ENCODE measurements at regions not wholly inside any gene's neighbourhood (a gene's known extent, or its start where the extent isn't known, plus 50 kb on each side); places are given as distances from the start of the nearest gene placed in this dataset.

DNA sequence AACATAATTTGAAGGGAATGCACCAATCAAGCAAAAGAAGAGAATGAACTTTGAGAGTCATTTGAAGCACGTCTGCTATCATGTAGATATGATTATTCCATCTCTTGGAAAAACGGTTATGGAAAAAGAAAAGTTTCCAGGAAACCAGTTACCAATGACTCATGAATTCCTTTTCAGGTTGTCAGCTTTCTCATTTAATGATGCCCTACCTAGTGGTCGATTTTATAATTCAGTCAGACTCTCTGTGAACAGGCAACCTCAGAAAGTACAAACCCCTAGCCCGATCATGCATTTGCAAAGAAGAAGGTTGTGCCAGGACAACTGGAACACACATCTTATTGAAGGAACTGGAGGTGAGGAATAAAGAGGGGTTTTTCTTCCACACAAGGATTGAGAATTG lies 355.1 kb upstream of the GRIA1 start:
- intact Hi-C loops (cut with DNase I, micrococcal nuclease) = no loop called here
- no peaks in the 10 kb centered on the region for H3K4me1 ChIP-seq (ENCODE audit: low read depth)
- no peak for DNase-seq
- no peak overlapping the region for H3K4me3 ChIP-seq
- H3K9me3 ChIP-seq = no peaks in the 10 kb centered on the region
- no peaks in the 10 kb centered on the region for H3K36me3 ChIP-seq (ENCODE audit: low read depth)
- no peak for ATAC-seq
- TF ChIP-seq, protein P1, sequence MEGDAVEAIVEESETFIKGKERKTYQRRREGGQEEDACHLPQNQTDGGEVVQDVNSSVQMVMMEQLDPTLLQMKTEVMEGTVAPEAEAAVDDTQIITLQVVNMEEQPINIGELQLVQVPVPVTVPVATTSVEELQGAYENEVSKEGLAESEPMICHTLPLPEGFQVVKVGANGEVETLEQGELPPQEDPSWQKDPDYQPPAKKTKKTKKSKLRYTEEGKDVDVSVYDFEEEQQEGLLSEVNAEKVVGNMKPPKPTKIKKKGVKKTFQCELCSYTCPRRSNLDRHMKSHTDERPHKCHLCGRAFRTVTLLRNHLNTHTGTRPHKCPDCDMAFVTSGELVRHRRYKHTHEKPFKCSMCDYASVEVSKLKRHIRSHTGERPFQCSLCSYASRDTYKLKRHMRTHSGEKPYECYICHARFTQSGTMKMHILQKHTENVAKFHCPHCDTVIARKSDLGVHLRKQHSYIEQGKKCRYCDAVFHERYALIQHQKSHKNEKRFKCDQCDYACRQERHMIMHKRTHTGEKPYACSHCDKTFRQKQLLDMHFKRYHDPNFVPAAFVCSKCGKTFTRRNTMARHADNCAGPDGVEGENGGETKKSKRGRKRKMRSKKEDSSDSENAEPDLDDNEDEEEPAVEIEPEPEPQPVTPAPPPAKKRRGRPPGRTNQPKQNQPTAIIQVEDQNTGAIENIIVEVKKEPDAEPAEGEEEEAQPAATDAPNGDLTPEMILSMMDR (IDR thresholded peaks at IDR 0.05) = no peak

DNA sequence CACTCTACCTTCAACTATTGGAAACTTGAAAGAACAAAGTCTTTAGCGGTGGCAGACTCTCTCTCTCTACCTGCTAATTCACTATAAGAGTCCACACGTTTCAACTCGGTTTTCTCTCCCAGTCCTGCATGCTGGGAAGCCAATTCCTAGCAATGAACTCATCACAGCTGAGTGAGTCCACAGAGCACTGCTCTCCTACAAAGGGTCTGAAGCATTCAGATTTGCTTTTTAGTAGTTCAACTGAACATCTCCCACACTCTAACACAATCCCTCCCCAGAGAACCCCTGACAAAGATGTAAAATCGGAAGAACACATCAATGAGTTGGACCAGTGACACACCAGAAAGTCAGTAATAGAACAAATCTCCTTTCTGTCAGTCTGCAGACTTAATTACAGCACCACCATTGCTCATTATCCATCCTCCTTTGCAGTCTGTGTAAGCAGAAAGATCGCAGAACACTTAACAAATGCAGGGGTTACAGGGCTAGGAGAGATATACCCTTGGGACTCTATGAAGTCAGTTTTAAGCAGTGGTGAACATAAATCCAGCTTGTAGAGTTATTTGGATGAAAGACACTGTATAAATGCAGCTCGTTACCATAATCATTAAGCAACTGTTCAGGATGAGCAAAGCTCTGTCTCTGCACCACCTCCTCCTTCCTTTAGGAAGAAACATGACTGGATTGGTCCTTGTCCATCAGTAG lies 353.4 kb upstream of the GRIA1 start:
- H3K4me1 ChIP-seq (ENCODE audit: low read depth) = no peaks in the 10 kb centered on the region
- H3K4me3 ChIP-seq = no peak overlapping the region
- ATAC-seq = no peak
- intact Hi-C loops (cut with DNase I, micrococcal nuclease) = no loop called here
- TF ChIP-seq, protein P1 (IDR thresholded peaks at IDR 0.05) = no peak
- H3K9me3 ChIP-seq = no peaks in the 10 kb centered on the region
- no peaks in the 10 kb centered on the region for H3K36me3 ChIP-seq (ENCODE audit: low read depth)
- DNase-seq = no peak

DNA sequence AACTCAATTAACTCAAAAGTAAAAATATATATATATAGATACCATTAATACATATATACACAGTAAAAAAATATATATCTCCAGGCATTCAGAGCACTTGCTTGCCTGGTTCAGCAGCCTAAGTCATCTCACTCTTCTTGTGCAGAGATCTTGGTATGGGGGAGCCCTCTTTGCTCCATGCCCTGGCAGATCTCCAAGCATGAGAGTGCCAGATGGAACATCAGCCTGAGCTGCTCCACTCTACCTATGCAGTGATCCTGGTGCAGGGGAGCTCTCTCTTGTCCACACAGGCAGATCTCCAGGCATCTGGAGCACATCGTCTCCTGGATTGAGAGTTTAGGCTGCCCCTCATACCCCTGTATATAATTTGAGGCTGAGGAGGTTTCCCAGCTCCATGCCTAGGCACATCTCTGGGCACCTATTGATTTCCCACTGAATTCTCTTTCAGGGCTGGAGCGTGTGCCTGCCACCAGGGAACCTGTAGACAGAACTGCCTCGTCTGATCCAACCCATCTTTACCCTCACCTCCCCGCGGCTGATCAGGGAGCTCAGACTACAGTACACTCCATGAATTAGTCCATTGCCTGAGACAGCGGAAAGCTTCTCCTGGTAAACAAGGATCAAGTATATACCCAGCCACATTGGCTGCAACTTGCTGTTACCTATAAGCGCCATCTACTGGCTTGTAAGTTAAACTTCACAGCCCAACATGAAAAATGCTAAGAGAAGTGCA lies 342.4 kb upstream of the GRIA1 start:
- peak; percentile 46 for ATAC-seq
- intact Hi-C loops (cut with DNase I, micrococcal nuclease) = no loop called here
- no peaks in the 10 kb centered on the region for H3K9me3 ChIP-seq
- no peaks in the 10 kb centered on the region for H3K4me1 ChIP-seq (ENCODE audit: low read depth)
- H3K4me3 ChIP-seq = no peak overlapping the region
- TF ChIP-seq, protein P1 (IDR thresholded peaks at IDR 0.05) = no peak
- H3K36me3 ChIP-seq (ENCODE audit: low read depth) = no peaks in the 10 kb centered on the region
- DNase-seq = peak in 1 of 3 donors; percentile 7

DNA sequence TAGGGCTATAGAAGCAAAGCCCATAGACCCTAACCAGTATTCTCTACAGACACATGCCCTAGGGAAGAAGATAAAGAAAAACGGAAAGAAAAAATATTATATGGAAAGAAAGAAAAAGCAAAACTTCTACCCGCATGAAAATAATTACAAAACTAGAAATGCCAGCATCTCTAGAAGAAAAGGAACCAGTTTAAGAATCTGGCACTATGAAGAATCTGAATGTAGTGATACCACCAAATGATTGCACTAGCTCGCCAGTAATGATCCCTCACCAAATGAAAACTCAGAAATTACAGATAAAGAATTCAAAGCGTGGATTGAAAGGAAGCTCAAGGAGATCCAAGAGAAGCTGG lies 341.9 kb upstream of the GRIA1 start:
- Histone ChIP-seq H3K36me3 (ENCODE audit: low read depth) (no peaks in the 10 kb centered on the region), H3K9me3 (no peaks in the 10 kb centered on the region), H3K4me3 (no peak overlapping the region), H3K4me1 (ENCODE audit: low read depth) (no peaks in the 10 kb centered on the region)
- no peak for DNase-seq
- TF ChIP-seq, protein P1 (IDR thresholded peaks at IDR 0.05) = no peak
- ATAC-seq = no peak
- intact Hi-C loops (cut with DNase I, micrococcal nuclease) = no loop called here

DNA sequence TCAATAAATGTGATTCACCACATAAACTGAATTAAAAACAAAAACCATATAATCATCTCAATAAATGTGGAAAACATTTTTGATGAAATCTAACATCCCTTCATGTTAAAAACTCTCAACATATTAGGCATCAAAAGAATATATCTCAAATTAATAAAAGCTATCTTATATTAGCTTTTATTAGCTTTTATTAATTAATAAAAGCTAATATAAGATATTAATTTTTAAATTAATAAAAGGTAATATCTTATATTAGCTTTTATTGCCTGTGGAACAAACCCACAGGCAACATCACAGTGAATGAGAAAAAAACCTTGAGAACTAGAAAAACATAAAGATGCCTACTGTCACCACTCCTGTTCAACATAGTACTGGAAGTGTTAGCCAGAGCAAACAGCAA lies 338.9 kb upstream of the GRIA1 start:
- ATAC-seq (no peak), DNase-seq (no peak)
- Histone ChIP-seq H3K9me3 (no peaks in the 10 kb centered on the region), H3K4me3 (no peak overlapping the region), H3K36me3 (ENCODE audit: low read depth) (no peaks in the 10 kb centered on the region), H3K4me1 (ENCODE audit: low read depth) (no peaks in the 10 kb centered on the region)
- TF ChIP-seq, protein P1 (IDR thresholded peaks at IDR 0.05) = no peak
- intact Hi-C loops (cut with DNase I, micrococcal nuclease) = no loop called here

Data from mucosa of descending colon (tissue), 3 donors.